HUES6 (cell line): ENCODE measurements at regions not wholly inside any gene's neighbourhood (a gene's known extent, or its start where the extent isn't known, plus 50 kb on each side); places are given as distances from the start of the nearest gene placed in this dataset.

Source experiments
- H3K27ac ChIP-seq: 2 replicates; pipeline ENCODE4 v1.7.0; 2013; ENCODE audit warnings: low read depth, mild to moderate bottlenecking, low read length, inconsistent platforms
- H3K27me3 ChIP-seq: 2 replicates; pipeline ENCODE4 v1.6.1; 2013; ENCODE audit warnings: low read length; ENCODE audit not compliant: control insufficient read depth, insufficient read depth
- H3K36me3 ChIP-seq: 2 replicates; pipeline ENCODE4 v1.6.1; 2013; ENCODE audit warnings: low read length; ENCODE audit not compliant: control insufficient read depth, insufficient read depth
- H3K4me1 ChIP-seq: 2 replicates; pipeline ENCODE4 v1.6.1; 2013; ENCODE audit warnings: low read length; ENCODE audit not compliant: control insufficient read depth, insufficient read depth
- H3K4me3 ChIP-seq: 2 replicates; pipeline ENCODE4 v1.5.1; 2013; ENCODE audit warnings: low read depth, low read length
- H3K9ac ChIP-seq: one replicate; pipeline ENCODE4 v1.6.1; 2013; ENCODE audit warnings: mild to moderate bottlenecking, low read length
- H3K9me3 ChIP-seq: 2 replicates; pipeline ENCODE4 v1.6.1; 2013; ENCODE audit warnings: low read depth, low read length; ENCODE audit not compliant: control insufficient read depth, insufficient read depth

DNA sequence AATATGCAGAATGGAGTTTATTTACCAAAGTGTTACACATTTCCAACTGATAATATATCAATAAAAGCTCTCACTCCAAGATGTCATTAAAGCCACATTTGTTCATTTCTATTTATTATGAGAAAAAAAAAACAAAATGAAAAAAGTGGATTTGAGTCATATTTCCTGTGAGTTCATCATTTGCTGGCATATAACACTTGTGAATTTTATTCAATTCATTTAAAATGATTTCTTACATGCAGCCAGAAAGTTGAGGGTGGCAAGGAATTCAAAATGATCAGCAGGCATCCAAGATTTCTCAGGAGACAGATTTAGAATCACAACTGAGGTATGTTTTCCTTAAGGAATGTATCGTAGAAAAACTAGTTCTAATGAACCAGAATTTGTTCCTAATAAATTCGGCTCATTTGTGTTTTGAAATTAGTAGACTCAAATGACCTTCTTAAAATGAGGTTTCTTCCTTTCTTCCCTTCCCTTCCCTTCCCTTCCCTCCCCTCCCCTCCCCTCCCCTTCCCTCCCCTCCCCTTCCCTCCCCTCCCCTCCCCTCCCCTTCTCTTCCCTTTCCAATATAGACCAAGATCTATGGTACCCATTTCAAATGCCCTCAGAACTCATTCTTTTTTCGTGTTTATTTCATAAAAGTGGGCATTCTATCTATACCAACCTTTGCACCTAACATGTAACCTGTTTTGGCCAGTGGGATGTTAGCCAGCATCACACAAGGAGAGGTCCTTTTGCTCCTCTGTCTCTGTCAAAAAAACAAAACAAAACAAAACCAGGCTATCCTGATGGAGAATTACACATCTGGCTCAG, 357.9 kb upstream of the TSHZ2 start:
- Histone ChIP-seq H3K4me3 (no peak overlapping the region), H3K27ac (no peak overlapping the region), H3K27me3 (peaks cover 2% of the 10 kb centered on the region; the same call in 1 of the 2 replicates), H3K4me1 (no peaks in the 10 kb centered on the region), H3K9me3 (no peaks in the 10 kb centered on the region), H3K9ac (no peak overlapping the region), H3K36me3 (no peaks in the 10 kb centered on the region)

GRCh38 chr20:52612046-52612632, 360.0 kb upstream of the TSHZ2 start:
- Histone ChIP-seq H3K36me3 (no peaks in the 10 kb centered on the region), H3K9me3 (no peaks in the 10 kb centered on the region), H3K4me3 (no peak overlapping the region), H3K27ac (no peak overlapping the region), H3K4me1 (no peaks in the 10 kb centered on the region), H3K9ac (no peak overlapping the region), H3K27me3 (peaks cover 2% of the 10 kb centered on the region; the same call in 1 of the 2 replicates)

DNA sequence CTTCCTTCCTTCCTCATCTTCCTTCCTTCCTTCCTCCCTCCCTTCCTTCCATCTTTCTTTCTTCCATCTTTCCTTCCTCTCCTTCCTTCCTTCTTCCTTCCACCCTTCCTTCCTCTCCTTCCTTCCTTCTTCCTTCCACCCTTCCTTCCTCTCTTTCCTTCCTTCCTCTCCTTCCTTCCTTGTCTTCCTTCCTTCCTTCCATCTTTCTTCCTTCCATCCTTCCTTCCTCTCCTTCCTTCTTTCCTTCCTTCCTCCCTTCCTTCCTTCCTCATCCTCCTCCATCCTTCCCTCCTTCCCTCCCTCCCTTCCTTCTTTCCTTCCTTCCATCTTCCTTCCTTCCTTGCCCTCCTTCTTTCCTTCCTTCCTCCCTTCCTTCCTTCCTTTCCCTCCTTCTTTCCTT, 361.4 kb upstream of the TSHZ2 start:
- Histone ChIP-seq H3K27me3 (peaks cover 2% of the 10 kb centered on the region; the same call in 1 of the 2 replicates), H3K4me3 (no peak overlapping the region), H3K9ac (no peak overlapping the region), H3K27ac (no peak overlapping the region), H3K4me1 (no peaks in the 10 kb centered on the region), H3K36me3 (no peaks in the 10 kb centered on the region), H3K9me3 (no peaks in the 10 kb centered on the region)

GRCh38 chr20:52601295-52601971, 370.7 kb upstream of the TSHZ2 start:
- 0 out of 2 replicates have a peak, but pooled peaks cover 2% of the 10 kb centered on the region for H3K27me3 ChIP-seq
- H3K36me3 ChIP-seq: no peaks in the 10 kb centered on the region
- H3K4me1 ChIP-seq: no peaks in the 10 kb centered on the region
- no peak overlapping the region for H3K27ac ChIP-seq
- no peak overlapping the region for H3K9ac ChIP-seq
- no peak overlapping the region for H3K4me3 ChIP-seq
- no peaks in the 10 kb centered on the region for H3K9me3 ChIP-seq

DNA sequence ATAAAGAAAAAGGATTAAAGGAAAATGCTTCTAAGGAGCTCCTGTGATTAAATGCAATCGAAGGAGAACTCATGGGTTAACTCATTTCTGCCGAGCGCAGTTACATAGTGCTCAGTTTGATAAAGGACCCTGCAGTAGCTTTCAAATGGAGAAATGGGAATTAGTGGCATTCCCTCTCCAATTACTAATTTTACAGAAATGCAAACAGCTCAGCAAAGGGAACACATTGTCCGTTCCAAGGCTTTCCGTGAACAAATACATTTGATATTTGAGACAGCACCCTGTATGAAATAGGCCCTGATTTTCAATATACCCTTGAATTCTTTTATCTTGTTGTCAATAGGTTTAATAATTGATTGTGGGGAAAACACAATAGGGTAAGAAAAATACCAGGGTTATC, 375.9 kb upstream of the TSHZ2 start:
- Histone ChIP-seq H3K9me3 (no peaks in the 10 kb centered on the region), H3K9ac (no peak overlapping the region), H3K4me1 (no peaks in the 10 kb centered on the region), H3K27ac (no peak overlapping the region), H3K36me3 (no peaks in the 10 kb centered on the region), H3K27me3 (no peaks in the 10 kb centered on the region), H3K4me3 (no peak overlapping the region)

DNA sequence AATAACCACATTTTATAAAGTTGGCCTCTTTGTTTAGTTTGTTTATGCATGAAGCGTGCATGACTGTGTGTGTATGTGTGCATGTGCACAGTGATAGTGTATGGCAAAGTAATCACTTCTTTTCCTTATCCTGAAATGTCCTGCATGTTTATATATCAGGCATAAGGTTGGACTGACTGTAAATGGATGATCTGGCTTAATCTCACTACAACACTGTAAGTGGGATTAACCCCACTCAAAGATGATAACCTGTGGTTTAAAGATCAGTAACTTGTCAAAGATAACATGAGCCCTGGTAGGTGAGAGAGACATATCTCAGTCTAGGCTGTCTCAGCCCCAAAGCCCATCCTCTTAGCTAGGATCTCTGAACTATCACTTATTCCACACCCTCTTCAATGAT, 376.6 kb upstream of the TSHZ2 start:
- no peak overlapping the region for H3K27ac ChIP-seq
- no peaks in the 10 kb centered on the region for H3K36me3 ChIP-seq
- H3K4me1 ChIP-seq: no peaks in the 10 kb centered on the region
- no peak overlapping the region for H3K4me3 ChIP-seq
- H3K9me3 ChIP-seq: no peaks in the 10 kb centered on the region
- H3K27me3 ChIP-seq: no peaks in the 10 kb centered on the region
- H3K9ac ChIP-seq: no peak overlapping the region

GRCh38 chr20:52593654-52594053, 378.5 kb upstream of the TSHZ2 start:
- no peaks in the 10 kb centered on the region for H3K36me3 ChIP-seq
- no peaks in the 10 kb centered on the region for H3K27me3 ChIP-seq
- no peaks in the 10 kb centered on the region for H3K9me3 ChIP-seq
- H3K9ac ChIP-seq: no peak overlapping the region
- no peak overlapping the region for H3K27ac ChIP-seq
- H3K4me3 ChIP-seq: no peak overlapping the region
- H3K4me1 ChIP-seq: no peaks in the 10 kb centered on the region

- no peaks in the 10 kb centered on the region for H3K27me3 ChIP-seq
- no peak overlapping the region for H3K4me3 ChIP-seq
- no peak overlapping the region for H3K27ac ChIP-seq
- no peak overlapping the region for H3K9ac ChIP-seq
- H3K4me1 ChIP-seq: no peaks in the 10 kb centered on the region
- no peaks in the 10 kb centered on the region for H3K36me3 ChIP-seq
- no peaks in the 10 kb centered on the region for H3K9me3 ChIP-seq
These were observed 379.6 kb upstream of the TSHZ2 start for GRCh38 chr20:52592567-52592966.

- no peaks in the 10 kb centered on the region for H3K4me1 ChIP-seq
- no peaks in the 10 kb centered on the region for H3K9me3 ChIP-seq
- H3K9ac ChIP-seq: no peak overlapping the region
- no peaks in the 10 kb centered on the region for H3K36me3 ChIP-seq
- H3K4me3 ChIP-seq: no peak overlapping the region
- H3K27me3 ChIP-seq: no peaks in the 10 kb centered on the region
- no peak overlapping the region for H3K27ac ChIP-seq
These were observed 382.1 kb upstream of the TSHZ2 start for GRCh38 chr20:52590100-52590499.

DNA sequence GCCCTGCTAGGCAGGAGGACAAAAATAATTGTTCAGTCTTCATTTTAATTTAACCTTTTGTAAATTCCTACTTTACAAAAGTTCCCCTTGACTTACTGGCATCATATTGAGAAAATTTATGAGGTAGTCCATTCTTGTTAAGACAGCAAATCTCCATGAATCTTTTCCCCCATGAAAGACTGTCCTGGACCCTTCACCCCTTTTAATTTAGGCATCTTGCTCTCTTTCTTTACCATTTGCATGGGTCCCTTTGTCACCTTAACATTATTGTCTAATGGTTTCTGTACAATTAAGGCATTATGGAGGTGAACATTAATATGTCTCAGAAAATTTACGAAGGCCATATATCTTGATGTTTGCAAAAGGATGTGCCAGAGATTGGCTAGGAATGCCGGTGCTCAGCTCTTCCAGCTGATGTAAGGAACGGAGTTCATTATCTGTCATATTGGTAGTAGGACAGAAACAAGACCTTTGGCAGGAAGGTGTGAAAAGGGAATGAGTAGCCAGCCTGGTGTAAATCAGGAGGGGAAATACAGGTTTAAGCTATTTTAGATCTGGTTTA, 382.8 kb upstream of the TSHZ2 start:
- no peaks in the 10 kb centered on the region for H3K9me3 ChIP-seq
- H3K27ac ChIP-seq: no peak overlapping the region
- no peak overlapping the region for H3K4me3 ChIP-seq
- no peaks in the 10 kb centered on the region for H3K27me3 ChIP-seq
- H3K4me1 ChIP-seq: no peaks in the 10 kb centered on the region
- no peaks in the 10 kb centered on the region for H3K36me3 ChIP-seq
- H3K9ac ChIP-seq: no peak overlapping the region

DNA sequence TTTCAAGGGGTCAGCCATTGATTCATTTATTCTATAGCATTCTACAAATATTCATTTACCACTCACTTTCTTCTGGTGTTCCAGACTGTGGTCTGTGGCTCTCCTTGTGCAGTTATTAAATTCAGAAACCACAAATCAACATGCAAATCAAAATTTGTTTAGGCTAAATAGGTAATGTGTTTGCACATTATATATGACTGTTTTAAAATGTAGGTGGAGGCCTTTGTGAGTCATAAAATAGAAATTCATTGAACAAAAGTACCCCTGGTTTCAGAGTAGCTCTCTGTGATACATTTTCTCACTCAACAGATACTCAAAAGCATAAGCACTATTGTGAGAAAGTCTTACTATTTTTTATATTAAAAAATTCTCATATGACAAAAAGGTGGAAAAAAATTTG, 385.5 kb upstream of the TSHZ2 start:
- Histone ChIP-seq H3K9me3 (no peaks in the 10 kb centered on the region), H3K4me1 (no peaks in the 10 kb centered on the region), H3K9ac (no peak overlapping the region)

More for the DNA sequence above, 385.5 kb upstream of the TSHZ2 start:
- no peak overlapping the region for H3K4me3 ChIP-seq
- H3K27ac ChIP-seq: no peak overlapping the region
- H3K27me3 ChIP-seq: no peaks in the 10 kb centered on the region
- no peaks in the 10 kb centered on the region for H3K36me3 ChIP-seq
